SU-DHL-6 (cell line): ENCODE measurements at regions not wholly inside any gene's neighbourhood (a gene's known extent, or its start where the extent isn't known, plus 50 kb on each side); places are given as distances from the start of the nearest gene placed in this dataset.

Source experiments
- EZH2phosphoT487 ChIP-seq: fragments of 200-600 bp; sonication (generic), shearing (Covaris generic); conservative IDR thresholded peaks from 2 replicates; pipeline ENCODE4 v1.6.1; 2018; ENCODE audit warnings: mild to moderate bottlenecking, antibody characterized with exemption, low read length, moderate library complexity, mixed read lengths
- TF ChIP-seq, protein P1 (sequence below): fragments of 200-600 bp; sonication (generic); IDR thresholded peaks from one replicate; pipeline ENCODE4 v1.5.1; 2017; ENCODE audit warnings: antibody characterized with exemption, mild to moderate bottlenecking, low read length, moderate library complexity; ENCODE audit not compliant: insufficient read depth, poor library complexity, severe bottlenecking

DNA sequence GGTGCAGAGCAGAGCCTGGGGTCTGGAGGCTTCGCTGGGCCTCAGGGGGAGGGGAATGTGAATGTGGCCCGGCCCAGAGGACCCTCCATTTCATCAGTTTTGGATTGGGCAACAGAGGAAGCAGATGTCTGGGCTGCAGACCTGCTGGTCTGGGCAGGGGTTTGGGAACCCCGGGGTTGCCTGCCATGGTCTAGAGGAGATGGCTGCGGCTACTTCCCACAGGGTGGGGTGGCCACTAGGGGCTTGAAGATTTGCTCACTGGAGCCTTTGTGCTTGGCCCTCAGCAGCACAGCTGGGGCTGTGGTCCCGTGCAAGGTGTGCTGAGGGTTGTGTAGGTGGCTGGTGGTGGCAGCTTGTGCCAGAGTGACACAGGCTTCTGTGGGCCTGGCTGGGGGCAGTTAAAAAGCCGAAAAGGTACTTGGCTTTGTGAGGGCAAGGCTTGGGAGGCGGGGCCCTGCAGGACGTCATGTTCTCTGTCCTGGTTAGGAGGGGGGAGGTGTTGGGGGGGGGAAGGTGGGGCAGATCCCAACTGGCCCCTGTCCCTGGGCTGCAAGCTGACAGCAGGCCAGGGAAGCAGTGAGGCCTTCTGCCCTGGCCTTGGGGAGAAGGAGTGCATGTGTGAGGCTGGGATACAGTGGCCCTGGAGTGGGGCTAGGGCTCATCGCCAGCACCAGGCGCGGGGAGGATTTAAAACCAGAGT, 98.0 kb downstream of the KPNA2 start:
- TF ChIP-seq, protein P1, sequence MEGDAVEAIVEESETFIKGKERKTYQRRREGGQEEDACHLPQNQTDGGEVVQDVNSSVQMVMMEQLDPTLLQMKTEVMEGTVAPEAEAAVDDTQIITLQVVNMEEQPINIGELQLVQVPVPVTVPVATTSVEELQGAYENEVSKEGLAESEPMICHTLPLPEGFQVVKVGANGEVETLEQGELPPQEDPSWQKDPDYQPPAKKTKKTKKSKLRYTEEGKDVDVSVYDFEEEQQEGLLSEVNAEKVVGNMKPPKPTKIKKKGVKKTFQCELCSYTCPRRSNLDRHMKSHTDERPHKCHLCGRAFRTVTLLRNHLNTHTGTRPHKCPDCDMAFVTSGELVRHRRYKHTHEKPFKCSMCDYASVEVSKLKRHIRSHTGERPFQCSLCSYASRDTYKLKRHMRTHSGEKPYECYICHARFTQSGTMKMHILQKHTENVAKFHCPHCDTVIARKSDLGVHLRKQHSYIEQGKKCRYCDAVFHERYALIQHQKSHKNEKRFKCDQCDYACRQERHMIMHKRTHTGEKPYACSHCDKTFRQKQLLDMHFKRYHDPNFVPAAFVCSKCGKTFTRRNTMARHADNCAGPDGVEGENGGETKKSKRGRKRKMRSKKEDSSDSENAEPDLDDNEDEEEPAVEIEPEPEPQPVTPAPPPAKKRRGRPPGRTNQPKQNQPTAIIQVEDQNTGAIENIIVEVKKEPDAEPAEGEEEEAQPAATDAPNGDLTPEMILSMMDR: no peak
- no peak for TF ChIP-seq EZH2phosphoT487
